Caco-2 (cell line): ENCODE measurements at regions not wholly inside any gene's neighbourhood (a gene's known extent, or its start where the extent isn't known, plus 50 kb on each side); places are given as distances from the start of the nearest gene placed in this dataset.
A peak's percentile ranks its signal among the peaks of the same experiment; 100 is the strongest.

Experiments used
- BruUV-seq: library from RNA; stranded (reverse); fragments of 400-500 nt; replicated peaks from 2 replicates; lab custom pipeline; 2021; lab: Mats Ljungman, UMichigan
- CTCF ChIA-PET: fragments of 300-600 bp; sonication (Branson Sonifier 250); formaldehyde crosslinking; loops from one replicate; lab custom pipeline; 2022; ENCODE audit warnings: antibody characterized with exemption; lab: Charles Lee
- POLR2A ChIA-PET: fragments of 300-600 bp; sonication (Branson Sonifier 250); formaldehyde crosslinking; loops from one replicate; lab custom pipeline; 2022; ENCODE audit warnings: antibody characterized with exemption; lab: Charles Lee
- DNase-seq, 2 experiments: peaks; one replicate each; pipeline versions ENCODE4 v3.0.0 to v3.0.0-alpha.2; 2020 to 2022
- H3K27me3 ChIP-seq: replicated peaks from 2 replicates; pipeline ENCODE4 v1.6.0; 2011; ENCODE audit warnings: low read length; ENCODE audit not compliant: control insufficient read depth, insufficient read depth
- H3K36me3 ChIP-seq: 2 replicates; pipeline ENCODE4 v1.5.1; 2011; ENCODE audit warnings: low read length; ENCODE audit not compliant: control insufficient read depth, insufficient read depth
- H3K4me1 ChIP-seq: fragments of 250-450 bp; sonication (Bioruptor Pico); 2 replicates; pipeline ENCODE4 v1.5.1; 2020; ENCODE audit warnings: mild to moderate bottlenecking
- H3K4me3 ChIP-seq: 2 replicates; pipeline ENCODE4 v1.5.1; 2011; ENCODE audit warnings: low read depth, mild to moderate bottlenecking, control low read depth, low read length
- H3K9me3 ChIP-seq: fragments of 250-450 bp; sonication (Bioruptor Pico); 2 replicates; pipeline ENCODE4 v1.5.1; 2020; ENCODE audit warnings: mild to moderate bottlenecking, moderate library complexity
- H3K27ac Mint-ChIP-seq: one replicate; pipeline ENCODE4 v1.8.0; 2022; ENCODE audit warnings: mixed read lengths; ENCODE audit not compliant: unreplicated experiment
- H3K27me3 Mint-ChIP-seq: one replicate; pipeline ENCODE4 v1.8.0; 2022; ENCODE audit warnings: mixed read lengths; ENCODE audit not compliant: insufficient read depth, unreplicated experiment
- H3K36me3 Mint-ChIP-seq: one replicate; pipeline ENCODE4 v1.8.0; 2022; ENCODE audit warnings: mild to moderate bottlenecking, mixed read lengths; ENCODE audit not compliant: insufficient read depth, unreplicated experiment
- H3K4me1 Mint-ChIP-seq: one replicate; pipeline ENCODE4 v1.8.0; 2022; ENCODE audit warnings: low read depth, mixed read lengths; ENCODE audit not compliant: unreplicated experiment
- H3K4me3 Mint-ChIP-seq: one replicate; pipeline ENCODE4 v1.8.0; 2022; ENCODE audit warnings: mild to moderate bottlenecking, moderate library complexity, mixed read lengths; ENCODE audit not compliant: unreplicated experiment
- H3K9me3 Mint-ChIP-seq: one replicate; pipeline ENCODE4 v1.8.0; 2022; ENCODE audit warnings: mixed read lengths; ENCODE audit not compliant: unreplicated experiment
- intact Hi-C: fragments of 100-400 bp; cut with micrococcal nuclease; formaldehyde crosslinking; loops from one replicate; pipeline ENCODE4 v1.10.0; 2022; ENCODE audit not compliant: unreplicated experiment
- TF ChIP-seq, protein P1 (sequence below), 2 experiments: fragments of 200-600 bp in 1 of 2; IDR thresholded peaks; 1 replicate in 1 of 2; 2 replicates in 1 of 2; pipeline versions ENCODE4 v1.5.1 to v1.8.0; 2011 to 2022; ENCODE audit warnings: antibody characterized with exemption in 1 of 2, control low read depth in 1 of 2, inconsistent platforms in 1 of 2, low read depth in 1 of 2, low read length in 1 of 2, mild to moderate bottlenecking in 1 of 2, moderate library complexity in 1 of 2; ENCODE audit not compliant: insufficient read depth in 1 of 2, severe bottlenecking in 1 of 2, unreplicated experiment in 1 of 2

- H3K9me3 Mint-ChIP-seq = no peaks in the 10 kb centered on the region
- Histone ChIP-seq H3K36me3 (no peaks in the 10 kb centered on the region), H3K4me3 (no peak overlapping the region), H3K9me3 (no peaks in the 10 kb centered on the region), H3K4me1 (no peaks in the 10 kb centered on the region), H3K27me3 (no peaks in the 10 kb centered on the region)
- TF ChIP-seq, protein P1, sequence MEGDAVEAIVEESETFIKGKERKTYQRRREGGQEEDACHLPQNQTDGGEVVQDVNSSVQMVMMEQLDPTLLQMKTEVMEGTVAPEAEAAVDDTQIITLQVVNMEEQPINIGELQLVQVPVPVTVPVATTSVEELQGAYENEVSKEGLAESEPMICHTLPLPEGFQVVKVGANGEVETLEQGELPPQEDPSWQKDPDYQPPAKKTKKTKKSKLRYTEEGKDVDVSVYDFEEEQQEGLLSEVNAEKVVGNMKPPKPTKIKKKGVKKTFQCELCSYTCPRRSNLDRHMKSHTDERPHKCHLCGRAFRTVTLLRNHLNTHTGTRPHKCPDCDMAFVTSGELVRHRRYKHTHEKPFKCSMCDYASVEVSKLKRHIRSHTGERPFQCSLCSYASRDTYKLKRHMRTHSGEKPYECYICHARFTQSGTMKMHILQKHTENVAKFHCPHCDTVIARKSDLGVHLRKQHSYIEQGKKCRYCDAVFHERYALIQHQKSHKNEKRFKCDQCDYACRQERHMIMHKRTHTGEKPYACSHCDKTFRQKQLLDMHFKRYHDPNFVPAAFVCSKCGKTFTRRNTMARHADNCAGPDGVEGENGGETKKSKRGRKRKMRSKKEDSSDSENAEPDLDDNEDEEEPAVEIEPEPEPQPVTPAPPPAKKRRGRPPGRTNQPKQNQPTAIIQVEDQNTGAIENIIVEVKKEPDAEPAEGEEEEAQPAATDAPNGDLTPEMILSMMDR (IDR thresholded peaks at IDR 0.05; ENCODE audit: insufficient read depth in 1 of 2, low read depth in 1 of 2, low read length in 1 of 2, severe bottlenecking in 1 of 2, unreplicated experiment in 1 of 2) = no peak
- DNase-seq = no peak
- no peaks in the 10 kb centered on the region for H3K36me3 Mint-ChIP-seq
- intact Hi-C loops = no loop called here
- H3K27ac Mint-ChIP-seq = no peak overlapping the region
- CTCF ChIA-PET = interaction anchor here (0.5 kb wide), 1 partner anchor 25 kb away, joined by 3 read pairs; no protein-coding TSS in a partner anchor
- peaks cover 2% of the 10 kb centered on the region for H3K4me1 Mint-ChIP-seq
- POLR2A ChIA-PET = no interaction called here
- H3K27me3 Mint-ChIP-seq = no peaks in the 10 kb centered on the region
- no peak overlapping the region for H3K4me3 Mint-ChIP-seq
- BruUV-seq = no TSS peak
Measured at GRCh38 chr21:35927262-35927661, 133.1 kb downstream of the SETD4 start.

GRCh38 chr21:35926003-35926740 lies 134.2 kb downstream of the SETD4 start:
- Histone ChIP-seq H3K27me3 (no peaks in the 10 kb centered on the region), H3K9me3 (no peaks in the 10 kb centered on the region), H3K4me1 (no peaks in the 10 kb centered on the region), H3K4me3 (no peak overlapping the region), H3K36me3 (no peaks in the 10 kb centered on the region)
- DNase-seq = no peak
- BruUV-seq = no TSS peak
- Mint-ChIP-seq H3K27ac (peak overlapping the region; percentile 43), H3K9me3 (no peaks in the 10 kb centered on the region), H3K36me3 (no peaks in the 10 kb centered on the region), H3K4me3 (no peak overlapping the region), H3K27me3 (no peaks in the 10 kb centered on the region), H3K4me1 (peaks cover 8% of the 10 kb centered on the region)
- ChIA-PET CTCF (no interaction called here), POLR2A (no interaction called here)
- TF ChIP-seq, protein P1 (IDR thresholded peaks at IDR 0.05; ENCODE audit: insufficient read depth in 1 of 2, low read depth in 1 of 2, low read length in 1 of 2, severe bottlenecking in 1 of 2, unreplicated experiment in 1 of 2) = no peak
- intact Hi-C loops = no loop called here

GRCh38 chr21:35925497-35925896 lies 134.8 kb downstream of the SETD4 start:
- intact Hi-C loops = no loop called here
- no peaks in the 10 kb centered on the region for H3K36me3 ChIP-seq
- BruUV-seq = no TSS peak
- CTCF ChIA-PET = interaction anchor here (0.6 kb wide), 1 partner anchor 1447 kb away, joined by 3 read pairs; no protein-coding TSS in a partner anchor
- no peaks in the 10 kb centered on the region for H3K27me3 Mint-ChIP-seq
- no peak overlapping the region for H3K4me3 ChIP-seq
- peak overlapping the region; percentile 43 for H3K27ac Mint-ChIP-seq
- H3K36me3 Mint-ChIP-seq = no peaks in the 10 kb centered on the region
- DNase-seq = no peak
- H3K4me3 Mint-ChIP-seq = no peak overlapping the region
- TF ChIP-seq, protein P1 (IDR thresholded peaks at IDR 0.05; ENCODE audit: insufficient read depth in 1 of 2, low read depth in 1 of 2, low read length in 1 of 2, severe bottlenecking in 1 of 2, unreplicated experiment in 1 of 2) = no peak
- H3K4me1 ChIP-seq = peaks cover 5% of the 10 kb centered on the region
- POLR2A ChIA-PET = no interaction called here
- H3K27me3 ChIP-seq = no peaks in the 10 kb centered on the region
- H3K9me3 ChIP-seq = no peaks in the 10 kb centered on the region
- no peaks in the 10 kb centered on the region for H3K9me3 Mint-ChIP-seq
- peaks cover 12% of the 10 kb centered on the region for H3K4me1 Mint-ChIP-seq
